NCI-H345 (cell line): ENCODE measurements at regions not wholly inside any gene's neighbourhood (a gene's known extent, or its start where the extent isn't known, plus 50 kb on each side); places are given as distances from the start of the nearest gene placed in this dataset.
"Not testable (repeated sequence)": the region's sequence is repeated elsewhere in the genome, so short reads cannot be mapped to it uniquely, and the experiment has no call there.

ENCODE experiments used
- DNase-seq: peaks from one replicate; lab custom pipeline; 2025; lab: John Stamatoyannopoulos, UW

GRCh38 chr5:120151181-120151580 lies 312.9 kb upstream of the PRR16 start:
- DNase-seq = no peak

GRCh38 chr5:120151825-120152224 lies 312.3 kb upstream of the PRR16 start:
- DNase-seq = no peak

GRCh38 chr5:120152472-120152871 lies 311.6 kb upstream of the PRR16 start:
- DNase-seq = no peak

DNA sequence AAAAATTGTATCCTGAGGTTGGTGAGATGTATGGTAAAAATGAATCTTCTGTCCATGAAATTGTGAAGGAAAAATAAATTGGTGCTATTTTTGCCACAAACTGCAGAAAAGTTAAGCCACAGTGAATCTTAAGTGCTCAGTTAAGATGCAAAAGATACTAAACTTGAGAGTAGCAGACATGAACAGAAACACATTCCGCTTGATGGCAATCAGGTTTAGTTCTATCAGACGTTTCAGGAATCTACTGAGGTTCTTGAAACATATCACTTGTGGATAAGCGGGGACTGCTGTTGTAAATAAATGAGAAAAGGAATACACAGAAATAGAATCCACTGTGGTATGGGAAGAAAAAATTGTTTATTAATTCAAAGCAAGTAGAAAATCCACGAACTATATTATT lies 311.2 kb upstream of the PRR16 start:
- DNase-seq = no peak

DNA sequence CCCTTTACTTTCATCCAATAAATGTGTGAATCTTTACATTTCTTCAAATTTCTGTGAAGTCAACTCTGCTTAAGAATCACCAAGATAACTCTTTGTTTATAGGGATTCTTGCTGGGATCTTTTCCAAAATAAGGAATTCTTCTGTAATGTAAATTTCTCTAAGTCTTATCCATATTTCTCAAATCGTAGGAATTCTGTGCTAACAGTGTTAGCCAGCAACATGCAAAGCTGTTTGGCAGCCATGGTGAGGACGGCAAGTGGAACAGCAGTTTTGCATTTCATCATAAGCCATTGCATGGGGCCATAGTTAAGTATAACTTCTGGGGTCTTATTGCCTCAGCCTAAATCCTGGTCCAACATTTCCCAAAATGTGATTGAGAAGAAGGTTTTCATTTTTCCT lies 310.5 kb upstream of the PRR16 start:
- DNase-seq = no peak

DNA sequence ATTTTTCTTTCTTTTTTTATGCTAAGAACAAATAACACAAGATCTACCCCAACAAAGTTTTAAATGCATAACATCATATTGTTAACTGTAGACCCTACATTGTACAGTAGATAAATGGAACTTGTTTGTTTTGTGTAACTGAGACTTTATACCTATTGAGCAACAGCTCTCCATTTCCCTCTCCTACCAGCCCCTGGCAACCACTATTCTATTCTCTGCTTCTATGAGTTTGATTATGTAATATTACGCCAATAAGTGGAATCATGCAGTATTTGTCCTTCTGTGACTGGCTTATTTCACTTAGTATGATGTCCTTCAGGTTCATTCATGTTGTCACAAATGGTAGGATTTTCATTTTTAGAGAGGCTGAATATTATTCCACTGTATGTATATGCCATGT lies 308.2 kb upstream of the PRR16 start:
- DNase-seq = no peak

GRCh38 chr5:120158211-120158610 lies 305.9 kb upstream of the PRR16 start:
- no peak for DNase-seq

GRCh38 chr5:120159155-120159554 lies 304.9 kb upstream of the PRR16 start:
- no peak for DNase-seq

GRCh38 chr5:120160124-120160895 lies 303.8 kb upstream of the PRR16 start:
- no peak for DNase-seq

GRCh38 chr5:120162321-120162720 lies 301.8 kb upstream of the PRR16 start:
- no peak for DNase-seq

DNA sequence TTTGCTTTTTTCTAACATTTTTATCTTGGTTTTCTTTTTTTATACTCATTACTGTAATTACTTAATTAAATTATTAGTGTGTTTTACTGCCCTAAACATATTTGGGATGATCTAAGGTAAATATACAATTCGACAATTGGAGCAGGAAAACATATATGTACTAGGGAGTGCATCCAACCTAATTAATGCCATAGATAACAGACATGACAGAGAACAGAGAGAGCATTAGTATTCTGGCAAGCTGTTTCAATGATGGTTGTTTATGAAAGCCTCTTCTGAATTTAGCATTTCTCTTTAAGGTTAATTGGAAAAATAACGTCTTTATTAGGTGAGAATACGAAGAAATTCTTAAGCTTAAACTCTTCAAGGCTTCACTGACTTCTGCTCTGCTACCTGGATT lies 300.1 kb upstream of the PRR16 start:
- no peak for DNase-seq

DNA sequence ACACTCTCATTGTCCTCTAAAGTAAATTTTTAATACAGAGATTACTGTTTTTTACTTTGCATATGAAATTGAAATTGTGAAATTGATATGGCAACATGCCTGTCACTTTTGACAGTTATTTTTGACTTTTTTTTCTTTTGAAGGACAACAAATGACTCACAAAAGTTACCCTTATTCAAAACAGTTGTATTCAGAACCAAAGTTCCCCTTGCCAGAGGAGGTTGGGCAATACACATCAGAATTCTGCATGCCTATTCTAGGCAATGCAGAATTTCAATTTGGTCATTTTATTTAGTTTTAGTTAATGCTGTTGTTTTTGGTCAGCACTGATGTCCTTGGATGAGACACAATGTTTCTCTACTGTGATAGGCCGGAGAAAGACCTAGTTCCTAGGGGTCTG lies 299.1 kb upstream of the PRR16 start:
- no peak for DNase-seq

- DNase-seq = no peak
These were observed 291.0 kb upstream of the PRR16 start for GRCh38 chr5:120173125-120173524.

- DNase-seq = no peak
These were observed 290.0 kb upstream of the PRR16 start for GRCh38 chr5:120174089-120174488.

GRCh38 chr5:120181238-120181637 lies 282.9 kb upstream of the PRR16 start:
- not testable (repeated sequence) for DNase-seq

DNA sequence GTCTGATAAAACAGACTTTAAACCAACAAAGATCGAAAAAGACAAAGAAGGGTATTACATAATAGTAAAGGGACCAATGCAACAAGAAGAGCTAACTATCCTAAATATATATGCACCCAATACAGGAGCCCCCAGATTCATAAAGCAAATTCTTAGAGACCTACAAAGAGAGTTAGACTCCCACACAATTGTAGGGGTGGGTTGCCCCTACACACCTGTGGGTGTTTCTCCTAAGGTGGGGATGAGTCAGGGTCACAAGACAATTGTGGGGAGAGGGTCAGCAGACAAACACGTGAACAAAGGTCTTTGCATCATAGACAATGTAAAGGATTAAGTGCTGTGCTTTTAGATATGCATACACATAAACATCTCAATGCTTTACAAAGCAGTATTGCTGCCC lies 269.4 kb upstream of the PRR16 start:
- not testable (repeated sequence) for DNase-seq

DNA sequence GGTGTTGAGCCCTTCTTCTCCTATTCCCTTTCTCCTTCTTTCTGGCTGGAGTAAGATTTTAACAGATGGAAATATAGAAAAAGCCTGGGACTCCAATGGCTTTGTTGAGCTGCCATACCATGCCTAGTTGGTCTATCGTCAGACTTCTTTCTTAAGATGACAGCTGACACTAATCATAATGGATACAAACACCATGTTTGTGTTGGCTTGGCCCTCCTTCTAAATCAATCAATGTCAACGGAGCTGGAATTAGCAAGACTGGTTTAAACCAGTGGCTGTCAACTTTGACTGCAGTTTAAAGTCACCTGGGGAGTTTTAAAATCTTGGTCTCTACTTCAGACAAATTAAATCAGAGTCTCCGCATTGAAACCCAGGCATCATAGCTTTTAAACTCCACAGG lies 264.5 kb upstream of the PRR16 start:
- no peak for DNase-seq

- no peak for DNase-seq
These were observed 257.0 kb upstream of the PRR16 start for GRCh38 chr5:120207129-120207528.

GRCh38 chr5:120217001-120217400 lies 247.1 kb upstream of the PRR16 start:
- no peak for DNase-seq

DNA sequence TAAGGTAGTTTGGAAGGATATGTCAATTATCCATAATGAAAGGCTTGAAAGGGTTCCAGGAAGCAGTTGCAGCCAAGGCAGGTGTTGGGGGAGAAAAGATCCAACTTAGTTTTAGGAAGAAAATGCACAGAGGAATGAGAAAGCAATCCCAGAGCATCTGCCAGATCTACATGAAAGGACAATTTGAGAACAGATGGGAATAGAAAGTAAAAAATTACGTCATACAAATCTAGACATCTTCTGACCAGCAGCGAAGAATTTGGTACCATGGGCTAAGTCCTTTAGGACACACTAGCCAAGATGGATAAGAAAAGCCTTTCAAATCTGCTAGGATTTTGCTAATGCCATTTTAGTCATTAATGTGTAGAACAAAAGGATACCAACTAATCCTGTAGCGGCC lies 244.1 kb upstream of the PRR16 start:
- DNase-seq = no peak

- DNase-seq = no peak
These were observed 238.6 kb upstream of the PRR16 start for GRCh38 chr5:120225524-120225923.

DNA sequence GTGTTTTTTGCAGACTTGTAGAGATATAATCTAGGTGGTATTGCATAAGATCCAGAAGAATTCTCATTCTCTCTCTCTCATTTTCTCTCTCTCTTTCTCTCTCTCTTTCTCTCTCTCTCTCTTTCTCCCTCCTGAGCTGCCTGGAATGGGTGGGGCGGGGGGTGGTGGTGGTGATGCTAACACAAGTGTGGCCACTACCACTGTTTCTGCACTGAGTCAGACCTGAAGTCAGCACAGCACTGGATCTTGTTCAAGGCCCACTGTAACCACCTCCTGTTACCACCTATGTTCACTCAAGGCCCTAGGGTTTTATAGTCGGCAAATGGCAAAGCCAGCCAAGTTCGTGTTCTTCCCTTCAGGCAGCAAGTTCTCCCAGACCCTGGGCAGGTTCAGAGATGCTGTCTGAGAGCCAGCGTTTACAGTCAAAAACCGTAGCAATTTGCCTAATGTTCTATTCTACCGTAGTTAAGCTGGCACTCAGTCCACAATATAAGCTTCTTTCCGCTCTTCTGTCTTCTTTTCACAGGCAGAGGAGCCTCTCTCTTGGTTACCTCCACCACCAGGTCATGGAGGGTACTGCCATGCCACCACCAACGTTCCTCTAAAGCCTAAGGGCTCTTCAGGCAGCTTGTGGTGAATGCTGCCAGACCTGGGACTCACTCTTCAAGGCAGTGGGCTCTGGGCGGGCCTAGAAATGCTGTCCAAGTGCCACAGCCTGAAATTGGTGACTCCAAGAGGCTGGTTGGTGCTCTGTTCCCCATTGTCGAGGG lies 235.7 kb upstream of the PRR16 start:
- DNase-seq = no peak

DNA sequence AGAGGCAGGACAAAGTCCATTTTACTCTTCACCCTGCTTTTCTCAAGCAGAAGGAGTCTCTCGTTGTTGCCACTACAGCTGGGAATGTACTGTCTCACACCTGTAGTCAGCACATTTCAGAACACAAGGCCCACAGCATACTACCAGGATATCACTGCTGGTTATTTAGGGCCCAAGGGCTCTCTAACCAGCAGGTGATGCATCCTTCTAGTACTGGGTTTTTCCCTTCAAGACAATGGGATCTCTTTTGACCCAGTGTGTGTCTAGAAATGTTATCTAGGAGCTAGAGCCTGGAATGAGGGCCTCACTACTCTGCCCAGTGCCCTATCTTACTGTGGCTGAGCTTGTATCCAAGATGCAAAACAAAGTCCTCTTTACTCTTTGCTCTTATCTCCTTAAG lies 235.1 kb upstream of the PRR16 start:
- no peak for DNase-seq

DNA sequence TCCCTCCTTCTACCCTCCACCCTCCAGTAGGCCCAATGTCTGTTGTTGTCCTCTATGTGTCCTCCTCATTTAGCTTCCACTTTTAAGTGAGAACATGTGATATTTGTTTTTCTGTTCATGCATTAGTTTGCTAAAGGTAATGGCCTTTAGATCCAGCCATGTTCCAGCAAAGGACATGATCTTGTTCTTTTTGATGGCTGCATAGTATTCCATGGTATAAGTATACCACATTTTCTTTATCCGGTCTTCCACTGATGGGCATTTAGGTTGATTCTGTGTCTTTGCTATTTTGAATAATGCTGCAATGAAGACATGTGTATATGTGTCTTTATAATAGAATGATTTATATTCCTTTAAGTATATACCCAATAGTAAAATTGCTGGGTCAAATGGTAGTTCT lies 232.5 kb upstream of the PRR16 start:
- DNase-seq = no peak
